ENCODE measurements at regions not wholly inside any gene's neighbourhood (a gene's known extent, or its start where the extent isn't known, plus 50 kb on each side); places are given as distances from the start of the nearest gene placed in this dataset.

GRCh38 chr4:79850626-79851025 is 222.4 kb downstream of the ANTXR2 start:
- Histone ChIP-seq H3K4me3 (no peak overlapping the region), H3K27me3 (no peaks in the 10 kb centered on the region), H3K9me3 (no peaks in the 10 kb centered on the region), H3K4me1 (peaks cover 0 to 17% (median 0%) of the 10 kb centered on the region in 3 donors), H3K27ac (peak overlapping the region in 2 of 4 donors; percentile 5 to 20), H3K36me3 (no peaks in the 10 kb centered on the region)
- ATAC-seq, result no peak
- WGBS, 2 donors (ENCODE audit: low coverage in 1 of 2), result 81 to 83% methylated on average over 3 of the region's 3 CpGs
- TF ChIP-seq CTCF (IDR thresholded peaks at IDR 0.05) (no peak), POLR2AphosphoS5 (IDR thresholded peaks at IDR 0.05) (no peak), POLR2A (IDR thresholded peaks at IDR 0.05) (no peak), EP300 (IDR thresholded peaks at IDR 0.05) (no peak)

GRCh38 chr4:79848329-79848728 is 224.7 kb downstream of the ANTXR2 start:
- Histone ChIP-seq H3K9me3 (peaks cover 0 to 9% (median 0%) of the 10 kb centered on the region in 3 donors), H3K27me3 (no peaks in the 10 kb centered on the region), H3K4me3 (no peak overlapping the region), H3K36me3 (no peaks in the 10 kb centered on the region), H3K27ac (no peak overlapping the region), H3K4me1 (peaks cover 0 to 7% (median 0%) of the 10 kb centered on the region in 3 donors)
- TF ChIP-seq CTCF (IDR thresholded peaks at IDR 0.05), result no peak
- TF ChIP-seq POLR2AphosphoS5 (IDR thresholded peaks at IDR 0.05), result no peak
- no peak for TF ChIP-seq EP300 (IDR thresholded peaks at IDR 0.05)
- TF ChIP-seq POLR2A (IDR thresholded peaks at IDR 0.05), result no peak
- WGBS, 2 donors (ENCODE audit: low coverage in 1 of 2), result 100% methylated on average over 1 of the region's 1 CpG
- ATAC-seq, result no peak

- TF ChIP-seq POLR2A (IDR thresholded peaks at IDR 0.05) (no peak), POLR2AphosphoS5 (IDR thresholded peaks at IDR 0.05) (no peak), CTCF (IDR thresholded peaks at IDR 0.05) (no peak), EP300 (IDR thresholded peaks at IDR 0.05) (no peak)
- Histone ChIP-seq H3K4me3 (no peak overlapping the region), H3K4me1 (peaks cover 0 to 7% (median 0%) of the 10 kb centered on the region in 3 donors), H3K27ac (no peak overlapping the region), H3K36me3 (no peaks in the 10 kb centered on the region), H3K9me3 (peaks cover 0 to 17% (median 0%) of the 10 kb centered on the region in 3 donors), H3K27me3 (no peaks in the 10 kb centered on the region)
- ATAC-seq, result no peak
- WGBS, 2 donors (ENCODE audit: low coverage in 1 of 2), result 75 to 97% methylated on average over 2 of the region's 2 CpGs
These were observed 225.6 kb downstream of the ANTXR2 start for GRCh38 chr4:79847411-79847810.

- Histone ChIP-seq H3K27ac (no peak overlapping the region), H3K27me3 (no peaks in the 10 kb centered on the region)
These were observed 230.9 kb downstream of the ANTXR2 start for GRCh38 chr4:79842162-79842561.

More at GRCh38 chr4:79842162-79842561, 230.9 kb downstream of the ANTXR2 start:
- Histone ChIP-seq H3K4me1 (no peaks in the 10 kb centered on the region), H3K4me3 (no peak overlapping the region), H3K9me3 (peaks cover 0 to 24% (median 0%) of the 10 kb centered on the region in 3 donors), H3K36me3 (no peaks in the 10 kb centered on the region)
- ATAC-seq, result no peak
- no peak for TF ChIP-seq CTCF (IDR thresholded peaks at IDR 0.05)
- no peak for TF ChIP-seq POLR2A (IDR thresholded peaks at IDR 0.05)
- no peak for TF ChIP-seq EP300 (IDR thresholded peaks at IDR 0.05)
- no peak for TF ChIP-seq POLR2AphosphoS5 (IDR thresholded peaks at IDR 0.05)

All from gastroesophageal sphincter (tissue), 4 donors.